NOMO-1 (cell line): ENCODE measurements at regions not wholly inside any gene's neighbourhood (a gene's known extent, or its start where the extent isn't known, plus 50 kb on each side); places are given as distances from the start of the nearest gene placed in this dataset.

ENCODE experiments used
- DNase-seq, 2 experiments: peaks; one replicate each; lab custom pipeline; 2025; ENCODE audit not compliant: unreplicated experiment in 2 of 2; lab: John Stamatoyannopoulos, UW

- DNase-seq, result no peak
These were observed 1256.4 kb downstream of the FAM181B start for GRCh38 chr11:81477277-81477676.

GRCh38 chr11:81476345-81476744 lies 1257.3 kb downstream of the FAM181B start:
- DNase-seq, result no peak

GRCh38 chr11:81472646-81473045 lies 1261.0 kb downstream of the FAM181B start:
- DNase-seq, result no peak

GRCh38 chr11:81470446-81470845 lies 1263.2 kb downstream of the FAM181B start:
- no peak for DNase-seq

- no peak for DNase-seq
These were observed 1273.8 kb downstream of the FAM181B start for GRCh38 chr11:81459766-81460306.

- no peak for DNase-seq
These were observed 1284.0 kb downstream of the FAM181B start for GRCh38 chr11:81449588-81450156.

GRCh38 chr11:81444297-81444696 lies 1289.4 kb downstream of the FAM181B start:
- DNase-seq, result no peak

GRCh38 chr11:81432333-81432732 lies 1301.3 kb downstream of the FAM181B start:
- DNase-seq, result no peak

- DNase-seq, result no peak
These were observed 1308.8 kb downstream of the FAM181B start for GRCh38 chr11:81424822-81425221.

GRCh38 chr11:81422402-81422801 lies 1311.3 kb downstream of the FAM181B start:
- no peak for DNase-seq

- no peak for DNase-seq
These were observed 1312.3 kb downstream of the FAM181B start for GRCh38 chr11:81421251-81421860.

- DNase-seq, result no peak
These were observed 1312.9 kb downstream of the FAM181B start for GRCh38 chr11:81420668-81421250.

- DNase-seq, result no peak
These were observed 1336.3 kb downstream of the FAM181B start for GRCh38 chr11:81397316-81397715.

- no peak for DNase-seq
These were observed 1339.4 kb downstream of the FAM181B start for GRCh38 chr11:81394311-81394710.

GRCh38 chr11:81388326-81388725 lies 1345.3 kb downstream of the FAM181B start:
- DNase-seq, result no peak

- DNase-seq, result no peak
These were observed 1353.3 kb downstream of the FAM181B start for GRCh38 chr11:81380395-81380794.

- no peak for DNase-seq
These were observed 1356.2 kb downstream of the FAM181B start for GRCh38 chr11:81377418-81377817.

- DNase-seq, result no peak
These were observed 1359.7 kb downstream of the FAM181B start for GRCh38 chr11:81373986-81374385.

GRCh38 chr11:81368192-81368591 lies 1365.5 kb downstream of the FAM181B start:
- DNase-seq, result no peak

GRCh38 chr11:81365496-81365895 lies 1368.2 kb downstream of the FAM181B start:
- no peak for DNase-seq

GRCh38 chr11:81359476-81359875 lies 1374.2 kb downstream of the FAM181B start:
- no peak for DNase-seq

GRCh38 chr11:81345609-81346008 lies 1388.1 kb downstream of the FAM181B start:
- no peak for DNase-seq
